BE2C (cell line): ENCODE measurements at regions not wholly inside any gene's neighbourhood (a gene's known extent, or its start where the extent isn't known, plus 50 kb on each side); places are given as distances from the start of the nearest gene placed in this dataset.

Experiments
- DNase-seq: peaks from one replicate; pipeline ENCODE4 v3.0.0-alpha.2; 2020
- H3K27me3 ChIP-seq: fragments of 250-450 bp; sonication (Bioruptor Pico); 2 replicates; pipeline ENCODE4 v1.5.1; 2020; ENCODE audit warnings: mild to moderate bottlenecking
- H3K36me3 ChIP-seq: fragments of 250-450 bp; sonication (Bioruptor Pico); 2 replicates; pipeline ENCODE4 v1.5.1; 2020; ENCODE audit warnings: mild to moderate bottlenecking
- H3K4me1 ChIP-seq: fragments of 250-450 bp; sonication (Bioruptor Pico); 2 replicates; pipeline ENCODE4 v1.5.1; 2020
- H3K4me3 ChIP-seq: 2 replicates; pipeline ENCODE4 v1.5.1; 2011; ENCODE audit warnings: low read depth, low read length
- H3K9me3 ChIP-seq: fragments of 250-450 bp; sonication (Bioruptor Pico); 2 replicates; pipeline ENCODE4 v1.5.1; 2020
- TF ChIP-seq, protein P1 (sequence below): IDR thresholded peaks from 2 replicates; pipeline ENCODE4 v1.5.1; 2012; ENCODE audit warnings: mild to moderate bottlenecking, low read depth, low read length

DNA sequence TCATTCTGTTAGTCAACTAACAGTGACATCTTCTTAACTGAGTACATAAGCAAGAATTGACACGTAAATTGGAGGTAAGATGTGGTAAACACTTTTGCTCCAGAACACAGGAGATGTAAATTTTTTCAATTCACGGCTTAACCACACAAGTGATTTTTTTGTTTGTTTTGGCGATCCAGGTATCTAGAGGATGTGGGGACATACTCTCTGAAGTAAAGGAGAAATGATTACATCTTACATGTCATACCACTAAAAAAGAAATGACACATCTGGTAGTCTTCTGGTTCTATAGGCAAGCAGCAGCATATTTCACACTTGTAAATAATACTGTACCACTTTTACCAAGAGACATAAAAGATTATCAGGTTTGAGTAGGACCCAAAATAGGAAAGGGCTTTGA, 200.3 kb upstream of the ZWINT start:
- TF ChIP-seq, protein P1, sequence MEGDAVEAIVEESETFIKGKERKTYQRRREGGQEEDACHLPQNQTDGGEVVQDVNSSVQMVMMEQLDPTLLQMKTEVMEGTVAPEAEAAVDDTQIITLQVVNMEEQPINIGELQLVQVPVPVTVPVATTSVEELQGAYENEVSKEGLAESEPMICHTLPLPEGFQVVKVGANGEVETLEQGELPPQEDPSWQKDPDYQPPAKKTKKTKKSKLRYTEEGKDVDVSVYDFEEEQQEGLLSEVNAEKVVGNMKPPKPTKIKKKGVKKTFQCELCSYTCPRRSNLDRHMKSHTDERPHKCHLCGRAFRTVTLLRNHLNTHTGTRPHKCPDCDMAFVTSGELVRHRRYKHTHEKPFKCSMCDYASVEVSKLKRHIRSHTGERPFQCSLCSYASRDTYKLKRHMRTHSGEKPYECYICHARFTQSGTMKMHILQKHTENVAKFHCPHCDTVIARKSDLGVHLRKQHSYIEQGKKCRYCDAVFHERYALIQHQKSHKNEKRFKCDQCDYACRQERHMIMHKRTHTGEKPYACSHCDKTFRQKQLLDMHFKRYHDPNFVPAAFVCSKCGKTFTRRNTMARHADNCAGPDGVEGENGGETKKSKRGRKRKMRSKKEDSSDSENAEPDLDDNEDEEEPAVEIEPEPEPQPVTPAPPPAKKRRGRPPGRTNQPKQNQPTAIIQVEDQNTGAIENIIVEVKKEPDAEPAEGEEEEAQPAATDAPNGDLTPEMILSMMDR: no peak
- Histone ChIP-seq H3K36me3 (no peaks in the 10 kb centered on the region), H3K9me3 (no peaks in the 10 kb centered on the region), H3K27me3 (no peaks in the 10 kb centered on the region), H3K4me3 (no peak overlapping the region), H3K4me1 (no peaks in the 10 kb centered on the region)
- DNase-seq: no peak

DNA sequence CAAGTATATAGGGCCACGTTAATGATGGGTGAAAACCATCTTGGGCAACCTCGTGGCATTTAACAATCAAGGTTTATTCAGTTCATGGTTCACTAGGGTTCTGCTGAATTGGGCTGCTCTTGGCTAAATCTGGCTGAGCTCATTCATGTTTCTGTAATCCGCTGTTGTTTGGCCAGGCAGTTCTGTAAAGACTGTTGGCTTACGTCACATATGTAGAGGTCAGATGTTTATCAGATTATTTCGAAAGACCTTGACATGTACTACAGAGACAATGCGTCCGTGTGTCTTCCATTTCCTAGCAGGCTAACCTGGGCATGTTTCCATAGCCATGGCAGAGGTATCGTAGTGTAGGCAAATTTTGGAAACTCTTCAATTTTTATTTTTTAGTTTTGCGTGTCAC, 190.0 kb upstream of the ZWINT start:
- H3K9me3 ChIP-seq: no peaks in the 10 kb centered on the region
- H3K27me3 ChIP-seq: no peaks in the 10 kb centered on the region
- H3K4me1 ChIP-seq: no peaks in the 10 kb centered on the region
- no peaks in the 10 kb centered on the region for H3K36me3 ChIP-seq
- no peak overlapping the region for H3K4me3 ChIP-seq
- no peak for DNase-seq
- TF ChIP-seq, protein P1: no peak

DNA sequence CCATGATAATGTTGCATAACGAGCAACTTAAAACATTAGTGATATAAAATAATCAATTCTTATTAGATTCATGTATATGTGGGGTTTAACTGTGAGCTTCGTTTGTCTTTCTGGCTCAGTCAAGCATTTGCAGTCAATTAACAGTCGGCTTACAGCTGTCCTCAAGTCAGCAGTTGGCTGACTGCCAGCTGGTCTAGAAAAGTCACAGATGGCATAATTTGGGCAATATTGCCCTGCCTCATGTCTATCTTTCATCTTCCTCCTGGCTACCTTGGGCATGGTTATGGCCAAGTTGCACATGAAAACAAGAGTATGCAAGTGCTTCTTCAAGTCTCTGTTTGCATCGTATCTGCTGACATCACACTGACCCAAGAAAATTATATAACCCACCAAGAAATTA, 186.1 kb upstream of the ZWINT start:
- Histone ChIP-seq H3K4me3 (no peak overlapping the region), H3K27me3 (no peaks in the 10 kb centered on the region), H3K36me3 (no peaks in the 10 kb centered on the region), H3K9me3 (no peaks in the 10 kb centered on the region), H3K4me1 (no peaks in the 10 kb centered on the region)
- peak; percentile 11 for DNase-seq
- TF ChIP-seq, protein P1: no peak

DNA sequence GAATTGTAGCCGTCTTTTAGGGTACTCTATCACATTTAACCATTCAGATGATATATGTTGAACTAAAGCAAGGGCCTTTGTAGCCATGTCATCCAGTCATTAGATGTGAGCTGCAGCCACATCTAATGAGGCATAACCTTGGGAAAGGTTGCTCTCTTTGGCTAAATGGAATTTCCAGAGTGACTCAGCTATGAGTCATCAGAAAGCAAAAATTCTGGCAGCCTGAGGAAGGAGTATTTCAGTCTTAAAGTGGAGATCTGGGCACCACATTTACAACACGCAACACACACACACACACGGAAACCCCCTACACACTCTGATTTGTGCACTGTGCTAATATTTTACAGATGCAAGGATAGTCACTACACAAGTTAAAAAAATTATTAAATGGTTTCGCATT, 176.9 kb upstream of the ZWINT start:
- H3K4me1 ChIP-seq: no peaks in the 10 kb centered on the region
- no peak for DNase-seq
- TF ChIP-seq, protein P1: no peak
- H3K4me3 ChIP-seq: no peak overlapping the region
- H3K27me3 ChIP-seq: no peaks in the 10 kb centered on the region
- no peaks in the 10 kb centered on the region for H3K9me3 ChIP-seq
- H3K36me3 ChIP-seq: no peaks in the 10 kb centered on the region

DNA sequence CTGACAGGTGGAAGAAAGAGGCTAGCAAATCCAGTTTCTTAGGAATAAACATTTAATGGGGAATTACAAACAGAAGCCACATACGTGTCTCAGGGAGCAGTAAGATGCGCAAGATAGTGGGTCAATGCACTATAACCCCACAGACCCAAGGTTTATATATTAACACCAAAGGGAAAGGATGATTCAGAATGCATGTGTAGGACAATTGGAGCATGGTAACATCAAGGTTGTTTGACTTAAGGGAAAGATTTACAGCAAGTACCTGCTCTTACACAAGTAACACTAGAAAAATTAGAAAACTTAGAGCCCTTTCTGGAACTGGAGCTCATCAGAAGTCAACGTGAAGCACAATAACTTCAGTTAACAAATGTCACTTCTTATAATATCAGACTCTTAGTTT, 161.1 kb upstream of the ZWINT start:
- TF ChIP-seq, protein P1: no peak
- Histone ChIP-seq H3K27me3 (no peaks in the 10 kb centered on the region), H3K9me3 (no peaks in the 10 kb centered on the region), H3K4me3 (no peak overlapping the region), H3K36me3 (no peaks in the 10 kb centered on the region), H3K4me1 (no peaks in the 10 kb centered on the region)
- DNase-seq: no peak

DNA sequence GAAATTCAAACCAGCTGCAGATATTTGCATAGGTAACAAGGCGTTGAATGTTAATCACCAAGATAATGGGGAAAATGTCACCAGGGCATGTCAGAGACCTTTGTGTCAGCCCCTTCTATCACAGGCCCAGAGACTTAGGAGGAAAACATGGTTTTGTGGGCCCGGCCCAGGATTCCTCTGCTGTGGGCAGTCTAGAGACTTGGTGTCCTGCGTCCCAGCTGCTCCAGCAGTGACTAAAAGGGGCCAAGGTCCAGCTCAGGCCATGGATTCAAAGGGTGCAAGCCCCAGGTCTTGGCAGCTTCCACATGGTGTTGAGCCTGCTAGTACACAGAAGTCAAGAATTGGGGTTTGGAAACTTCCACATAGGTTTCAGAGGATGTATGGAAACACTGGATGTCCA, 147.5 kb upstream of the ZWINT start:
- no peak for DNase-seq
- Histone ChIP-seq H3K4me1 (no peaks in the 10 kb centered on the region), H3K4me3 (no peak overlapping the region), H3K27me3 (no peaks in the 10 kb centered on the region), H3K36me3 (no peaks in the 10 kb centered on the region), H3K9me3 (no peaks in the 10 kb centered on the region)
- TF ChIP-seq, protein P1: no peak
